Transverse colon (tissue), 4 donors: ENCODE measurements at regions not wholly inside any gene's neighbourhood (a gene's known extent, or its start where the extent isn't known, plus 50 kb on each side); places are given as distances from the start of the nearest gene placed in this dataset.

Experiments used
- EP300 ChIP-seq: sonication (generic); formaldehyde crosslinking; IDR thresholded peaks from one replicate; pipeline ENCODE4 v1.6.1; 2017; ENCODE audit warnings: antibody characterized with exemption, low read depth
- POLR2A ChIP-seq: fragments of 450-650 bp; IDR thresholded peaks from one replicate; pipeline ENCODE4 v1.6.1; 2016; ENCODE audit warnings: antibody characterized with exemption, mild to moderate bottlenecking, moderate library complexity
- POLR2AphosphoS5 ChIP-seq, 3 donors: sonication (generic); formaldehyde crosslinking; IDR thresholded peaks; one replicate each; pipeline ENCODE4 v1.6.1; 2016; ENCODE audit warnings: antibody characterized with exemption in 3 of 3
- TF ChIP-seq, protein P1 (sequence below), 5 experiments: fragments of 200-600 bp in 3 of 5; fragments of 450-650 bp in 2 of 5; sonication (generic) in 3 of 5; IDR thresholded peaks; 1 replicate in 2 of 5; 2 replicates in 3 of 5; pipeline ENCODE4 v1.5.1; 2016 to 2017; ENCODE audit warnings: antibody characterized with exemption in 5 of 5, inconsistent platforms in 3 of 5, mild to moderate bottlenecking in 2 of 5, moderate library complexity in 1 of 5

DNA sequence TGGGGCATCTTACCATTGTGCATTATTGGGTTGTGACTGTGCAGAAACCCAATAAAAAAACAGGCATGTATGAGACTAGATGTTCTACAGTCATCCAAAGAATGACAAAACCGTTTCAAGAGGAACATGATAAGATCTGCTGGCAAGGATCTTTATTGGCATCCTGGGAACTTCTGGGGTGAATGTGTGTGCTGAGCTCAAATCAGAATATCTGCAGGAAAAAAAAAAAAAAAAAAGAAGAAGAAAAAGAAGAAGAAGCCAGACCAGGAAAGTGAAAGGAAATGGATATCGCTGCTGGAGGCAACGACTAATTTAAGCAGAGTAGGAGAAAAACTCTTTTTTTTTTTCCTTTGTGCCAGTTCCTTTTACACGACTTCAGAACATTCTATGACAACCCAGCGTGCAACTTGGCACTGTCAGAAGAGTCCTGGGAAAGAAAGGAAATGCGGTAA, 484.2 kb upstream of the BOD1L1 start:
- no peak for TF ChIP-seq POLR2A
- TF ChIP-seq, protein P1, sequence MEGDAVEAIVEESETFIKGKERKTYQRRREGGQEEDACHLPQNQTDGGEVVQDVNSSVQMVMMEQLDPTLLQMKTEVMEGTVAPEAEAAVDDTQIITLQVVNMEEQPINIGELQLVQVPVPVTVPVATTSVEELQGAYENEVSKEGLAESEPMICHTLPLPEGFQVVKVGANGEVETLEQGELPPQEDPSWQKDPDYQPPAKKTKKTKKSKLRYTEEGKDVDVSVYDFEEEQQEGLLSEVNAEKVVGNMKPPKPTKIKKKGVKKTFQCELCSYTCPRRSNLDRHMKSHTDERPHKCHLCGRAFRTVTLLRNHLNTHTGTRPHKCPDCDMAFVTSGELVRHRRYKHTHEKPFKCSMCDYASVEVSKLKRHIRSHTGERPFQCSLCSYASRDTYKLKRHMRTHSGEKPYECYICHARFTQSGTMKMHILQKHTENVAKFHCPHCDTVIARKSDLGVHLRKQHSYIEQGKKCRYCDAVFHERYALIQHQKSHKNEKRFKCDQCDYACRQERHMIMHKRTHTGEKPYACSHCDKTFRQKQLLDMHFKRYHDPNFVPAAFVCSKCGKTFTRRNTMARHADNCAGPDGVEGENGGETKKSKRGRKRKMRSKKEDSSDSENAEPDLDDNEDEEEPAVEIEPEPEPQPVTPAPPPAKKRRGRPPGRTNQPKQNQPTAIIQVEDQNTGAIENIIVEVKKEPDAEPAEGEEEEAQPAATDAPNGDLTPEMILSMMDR (IDR thresholded peaks at IDR 0.05): no peak
- TF ChIP-seq EP300: no peak
- TF ChIP-seq POLR2AphosphoS5 (IDR thresholded peaks at IDR 0.05): no peak
